GM13976 (cell line): ENCODE measurements at regions not wholly inside any gene's neighbourhood (a gene's known extent, or its start where the extent isn't known, plus 50 kb on each side); places are given as distances from the start of the nearest gene placed in this dataset.

ENCODE experiments used
- DNase-seq: peaks from one replicate; pipeline ENCODE4 v3.0.0; 2012; ENCODE audit warnings: low spot score
- CTCF ChIP-seq: IDR thresholded peaks from 2 replicates; pipeline ENCODE4 v1.5.1; 2012; ENCODE audit warnings: borderline replicate concordance, mild to moderate bottlenecking; ENCODE audit not compliant: insufficient read depth; ENCODE audit errors: extremely low read depth, missing control alignments, control extremely low read depth
- in situ Hi-C: fragments of 300-500 bp; cut with MboI; formaldehyde crosslinking; loops from one replicate; pipeline ENCODE4 v1.12.0; 2022; ENCODE audit warnings: low sequenced_read_pairs, mixed read lengths, inconsistent platforms; ENCODE audit not compliant: unreplicated experiment

GRCh38 chr13:91295712-91296410 lies 51.6 kb upstream of the MIR17HG start:
- in situ Hi-C loops = no loop called here
- TF ChIP-seq CTCF = no peak
- no peak for DNase-seq

- no peak for TF ChIP-seq CTCF
- in situ Hi-C loops = no loop called here
- no peak for DNase-seq
Observed at GRCh38 chr13:91297503-91297902, 50.0 kb upstream of the MIR17HG start.
